PFSK-1 (cell line): ENCODE measurements at regions not wholly inside any gene's neighbourhood (a gene's known extent, or its start where the extent isn't known, plus 50 kb on each side); places are given as distances from the start of the nearest gene placed in this dataset.

Experiments used
- FOXP2 ChIP-seq: optimal IDR thresholded peaks from 2 replicates; pipeline ENCODE3; 2011; ENCODE audit warnings: borderline replicate concordance, control low read depth, inconsistent platforms; ENCODE audit not compliant: insufficient read depth; ENCODE audit errors: extremely low read length, extremely low read depth
- POLR2AphosphoS5 ChIP-seq: IDR thresholded peaks from 2 replicates; pipeline ENCODE4 v1.6.1; 2012; ENCODE audit warnings: low read depth, mild to moderate bottlenecking, control low read depth, low read length, moderate library complexity
- SIN3A ChIP-seq: IDR thresholded peaks from 2 replicates; pipeline ENCODE4 v1.6.1; 2012; ENCODE audit warnings: mild to moderate bottlenecking, low read length, moderate library complexity, borderline replicate concordance; ENCODE audit not compliant: insufficient read depth

DNA sequence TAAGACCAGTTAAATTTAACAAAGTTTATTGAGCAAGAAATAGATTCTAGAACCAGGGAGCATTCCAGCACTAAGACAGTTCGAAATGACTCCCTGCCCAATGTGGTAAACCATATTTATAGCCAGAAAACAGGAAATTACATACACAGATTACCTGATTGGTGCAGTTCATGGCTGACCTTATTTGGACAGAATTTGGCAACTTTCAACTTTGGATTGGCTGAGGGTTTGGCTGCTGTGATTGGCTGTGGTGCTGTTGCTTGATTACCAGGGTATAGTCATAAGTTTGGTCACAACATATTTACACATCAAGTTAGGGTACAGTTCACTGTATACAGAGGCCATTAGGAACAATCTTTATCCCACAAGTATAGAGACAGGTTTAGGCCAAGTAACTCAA lies 984.8 kb upstream of the MIR17HG start:
- TF ChIP-seq SIN3A (no peak), POLR2AphosphoS5 (no peak), FOXP2 (no peak)
